K562 (cell line): ENCODE measurements at regions not wholly inside any gene's neighbourhood (a gene's known extent, or its start where the extent isn't known, plus 50 kb on each side); places are given as distances from the start of the nearest gene placed in this dataset.

Source experiments
- ATF7 ChIP-seq: fragments of 450-650 bp; IDR thresholded peaks from 2 replicates; pipeline ENCODE4 v1.7.1; 2014; ENCODE audit warnings: mild to moderate bottlenecking, moderate library complexity
- TAF15 ChIP-seq: fragments of 200-400 bp; formaldehyde crosslinking; IDR thresholded peaks from 2 replicates; pipeline ENCODE4 v1.6.1; 2017; ENCODE audit warnings: mild to moderate bottlenecking, low read depth, low read length, moderate library complexity
- ZNF133 ChIP-seq: fragments of 250-450 bp; sonication (Bioruptor Pico); IDR thresholded peaks from 2 replicates; pipeline ENCODE4 v1.4.0; 2020; ENCODE audit warnings: mild to moderate bottlenecking
- ZNF75A ChIP-seq: fragments of 450-650 bp; formaldehyde crosslinking; IDR thresholded peaks from 2 replicates; pipeline ENCODE4 v1.4.0; 2020; ENCODE audit warnings: mild to moderate bottlenecking
- TF ChIP-seq, protein P1 (sequence below): fragments of 250-450 bp; sonication (Bioruptor Pico); IDR thresholded peaks from 2 replicates; pipeline ENCODE4 v1.5.0; 2020; ENCODE audit warnings: mild to moderate bottlenecking, borderline replicate concordance
- TF ChIP-seq, protein P2 (sequence below), 2 experiments: IDR thresholded peaks in 1 of 2; conservative IDR thresholded peaks in 1 of 2; 2 replicates each; pipeline ENCODE4 v1.6.1; 2016; ENCODE audit warnings: low read depth in 2 of 2, mild to moderate bottlenecking in 1 of 2, missing compliant biosample characterization in 1 of 2, missing genetic modification characterization in 1 of 2, moderate library complexity in 1 of 2
- TF ChIP-seq, protein P3 (sequence below), 2 experiments: fragments of 450-650 bp; conservative IDR thresholded peaks; 2 replicates each; pipeline ENCODE4 v1.6.1; 2017; ENCODE audit warnings: mild to moderate bottlenecking in 2 of 2, moderate library complexity in 2 of 2

DNA sequence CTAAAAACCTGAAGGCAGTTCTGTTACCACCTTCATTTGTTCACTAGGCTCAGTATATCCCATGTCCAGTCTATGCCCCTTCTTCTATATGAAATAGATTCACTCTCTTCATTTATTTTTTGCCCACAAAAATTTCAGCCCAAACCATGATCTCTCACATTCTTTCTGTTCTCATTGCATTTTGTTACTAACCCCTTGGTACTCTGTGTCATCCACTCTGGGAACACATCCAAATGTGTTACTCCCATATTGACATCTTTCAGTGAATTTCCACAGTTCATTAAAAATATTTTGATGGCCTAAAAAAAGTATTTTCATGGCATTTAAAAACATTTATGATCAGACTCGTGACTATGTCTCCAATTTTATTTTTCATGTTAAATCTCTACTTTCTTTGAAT, 378.9 kb downstream of the SLITRK1 start (continued):
- TF ChIP-seq TAF15 (no peak), ZNF75A (CRISPR knock-in tag) (no peak), ZNF133 (no peak), ATF7 (no peak)
- TF ChIP-seq, protein P1, sequence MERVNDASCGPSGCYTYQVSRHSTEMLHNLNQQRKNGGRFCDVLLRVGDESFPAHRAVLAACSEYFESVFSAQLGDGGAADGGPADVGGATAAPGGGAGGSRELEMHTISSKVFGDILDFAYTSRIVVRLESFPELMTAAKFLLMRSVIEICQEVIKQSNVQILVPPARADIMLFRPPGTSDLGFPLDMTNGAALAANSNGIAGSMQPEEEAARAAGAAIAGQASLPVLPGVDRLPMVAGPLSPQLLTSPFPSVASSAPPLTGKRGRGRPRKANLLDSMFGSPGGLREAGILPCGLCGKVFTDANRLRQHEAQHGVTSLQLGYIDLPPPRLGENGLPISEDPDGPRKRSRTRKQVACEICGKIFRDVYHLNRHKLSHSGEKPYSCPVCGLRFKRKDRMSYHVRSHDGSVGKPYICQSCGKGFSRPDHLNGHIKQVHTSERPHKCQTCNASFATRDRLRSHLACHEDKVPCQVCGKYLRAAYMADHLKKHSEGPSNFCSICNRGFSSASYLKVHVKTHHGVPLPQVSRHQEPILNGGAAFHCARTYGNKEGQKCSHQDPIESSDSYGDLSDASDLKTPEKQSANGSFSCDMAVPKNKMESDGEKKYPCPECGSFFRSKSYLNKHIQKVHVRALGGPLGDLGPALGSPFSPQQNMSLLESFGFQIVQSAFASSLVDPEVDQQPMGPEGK (CRISPR knock-in tag), result no peak
- TF ChIP-seq, protein P2, sequence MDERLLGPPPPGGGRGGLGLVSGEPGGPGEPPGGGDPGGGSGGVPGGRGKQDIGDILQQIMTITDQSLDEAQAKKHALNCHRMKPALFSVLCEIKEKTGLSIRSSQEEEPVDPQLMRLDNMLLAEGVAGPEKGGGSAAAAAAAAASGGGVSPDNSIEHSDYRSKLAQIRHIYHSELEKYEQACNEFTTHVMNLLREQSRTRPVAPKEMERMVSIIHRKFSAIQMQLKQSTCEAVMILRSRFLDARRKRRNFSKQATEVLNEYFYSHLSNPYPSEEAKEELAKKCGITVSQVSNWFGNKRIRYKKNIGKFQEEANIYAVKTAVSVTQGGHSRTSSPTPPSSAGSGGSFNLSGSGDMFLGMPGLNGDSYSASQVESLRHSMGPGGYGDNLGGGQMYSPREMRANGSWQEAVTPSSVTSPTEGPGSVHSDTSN (CRISPR knock-in tag; IDR thresholded peaks at IDR 0.05; ENCODE audit: low read depth), result no peak
- TF ChIP-seq, protein P2 (tag; conservative IDR thresholded peaks at IDR 0.05; ENCODE audit: low read depth), result no peak
- TF ChIP-seq, protein P3, sequence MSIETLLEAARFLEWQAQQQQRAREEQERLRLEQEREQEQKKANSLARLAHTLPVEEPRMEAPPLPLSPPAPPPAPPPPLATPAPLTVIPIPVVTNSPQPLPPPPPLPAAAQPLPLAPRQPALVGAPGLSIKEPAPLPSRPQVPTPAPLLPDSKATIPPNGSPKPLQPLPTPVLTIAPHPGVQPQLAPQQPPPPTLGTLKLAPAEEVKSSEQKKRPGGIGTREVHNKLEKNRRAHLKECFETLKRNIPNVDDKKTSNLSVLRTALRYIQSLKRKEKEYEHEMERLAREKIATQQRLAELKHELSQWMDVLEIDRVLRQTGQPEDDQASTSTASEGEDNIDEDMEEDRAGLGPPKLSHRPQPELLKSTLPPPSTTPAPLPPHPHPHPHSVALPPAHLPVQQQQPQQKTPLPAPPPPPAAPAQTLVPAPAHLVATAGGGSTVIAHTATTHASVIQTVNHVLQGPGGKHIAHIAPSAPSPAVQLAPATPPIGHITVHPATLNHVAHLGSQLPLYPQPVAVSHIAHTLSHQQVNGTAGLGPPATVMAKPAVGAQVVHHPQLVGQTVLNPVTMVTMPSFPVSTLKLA (conservative IDR thresholded peaks at IDR 0.05), result no peak
